ENCODE measurements at regions not wholly inside any gene's neighbourhood (a gene's known extent, or its start where the extent isn't known, plus 50 kb on each side); places are given as distances from the start of the nearest gene placed in this dataset.
"Not testable (repeated sequence)": the region's sequence is repeated elsewhere in the genome, so short reads cannot be mapped to it uniquely, and the experiment has no call there.

DNA sequence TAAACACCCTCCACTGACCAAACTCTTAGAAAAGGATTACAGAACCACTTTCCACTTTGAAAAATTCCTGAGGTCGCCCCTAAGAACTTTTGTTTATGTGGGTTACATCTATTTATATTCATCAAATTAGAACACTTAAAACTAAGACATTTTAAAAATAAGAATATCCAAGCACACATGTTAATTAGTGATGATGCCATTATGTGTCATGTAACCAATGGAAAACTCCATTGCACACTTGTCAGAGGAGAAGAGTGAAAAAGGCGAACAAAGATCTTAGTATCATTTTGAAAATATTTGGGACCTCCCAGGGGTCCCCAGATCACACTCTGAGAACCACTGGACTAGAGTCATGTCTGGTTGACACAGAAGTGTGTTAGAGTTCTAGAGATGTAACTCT lies 882.4 kb upstream of the AMELY start:
- Histone ChIP-seq H3K4me1 (ENCODE audit: control insufficient read depth, insufficient read depth, low read depth, low read length) (no peaks in the 10 kb centered on the region), H3K79me1 (replicated peaks; ENCODE audit: low read length, poor library complexity, severe bottlenecking) (no peaks in the 10 kb centered on the region), H3K4me2 (ENCODE audit: low read length, poor library complexity, severe bottlenecking) (no peak overlapping the region), H4K91ac (ENCODE audit: low read length) (no peak overlapping the region), H3K23ac (ENCODE audit: low read length in 2 of 2) (no peak overlapping the region), H2BK5ac (ENCODE audit: low read depth, low read length, poor library complexity, severe bottlenecking) (no peak overlapping the region), H2BK15ac (ENCODE audit: low read depth, poor library complexity, severe bottlenecking) (no peak overlapping the region), H2BK12ac (ENCODE audit: low read length in 2 of 2) (no peak overlapping the region), H3K4me3 (ENCODE audit: insufficient read depth in 1 of 2, low read depth in 1 of 2, low read length in 2 of 2) (no peak overlapping the region), H3K18ac (ENCODE audit: low read depth in 1 of 2, low read length in 2 of 2) (no peak overlapping the region), H3K14ac (ENCODE audit: low read length in 2 of 2) (no peak overlapping the region), H3K4ac (ENCODE audit: low read depth in 1 of 2, low read length in 2 of 2) (no peak overlapping the region), H4K8ac (ENCODE audit: low read length) (no peak overlapping the region), H2AK5ac (ENCODE audit: low read length, severe bottlenecking) (no peak overlapping the region), H3K27me3 (ENCODE audit: control insufficient read depth in 1 of 2, insufficient read depth in 1 of 2, low read length in 2 of 2) (no peaks in the 10 kb centered on the region), H3K9me3 (ENCODE audit: control insufficient read depth, low read length) (no peaks in the 10 kb centered on the region), H2BK120ac (ENCODE audit: low read depth, low read length) (no peak overlapping the region), H2AFZ (ENCODE audit: low read depth, low read length) (no peak overlapping the region), H3K27ac (ENCODE audit: low read length, poor library complexity, severe bottlenecking) (no peak overlapping the region), H3K36me3 (ENCODE audit: control insufficient read depth in 1 of 2, insufficient read depth in 2 of 2, low read depth in 1 of 2, low read length in 2 of 2) (no peaks in the 10 kb centered on the region), H3K9ac (ENCODE audit: low read length) (no peak overlapping the region)
- peak; percentile 24 for DNase-seq
- 0% methylated on average over 1 of the region's 2 CpGs for WGBS

DNA sequence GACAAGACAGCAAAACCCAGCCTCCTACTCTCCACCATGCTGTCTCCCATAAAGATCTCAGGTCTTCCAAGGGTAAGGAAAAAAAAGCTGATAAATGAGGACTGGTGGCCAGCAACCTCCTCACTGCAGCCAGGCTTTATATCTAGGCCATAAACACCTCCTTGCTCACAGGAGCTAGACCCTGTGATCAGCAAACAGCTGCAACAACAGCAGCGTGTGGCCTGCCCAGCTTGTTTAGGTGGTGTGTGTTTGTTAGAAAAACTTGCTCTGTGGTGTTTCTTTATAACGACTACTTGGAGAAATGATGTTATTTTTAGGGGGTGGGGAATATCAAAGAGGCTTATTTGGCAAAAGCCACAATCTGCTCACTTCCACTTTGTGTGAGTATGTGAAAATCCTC lies 880.9 kb upstream of the AMELY start:
- Histone ChIP-seq H3K36me3 (ENCODE audit: control insufficient read depth in 1 of 2, insufficient read depth in 2 of 2, low read depth in 1 of 2, low read length in 2 of 2) (no peaks in the 10 kb centered on the region), H3K23ac (ENCODE audit: low read length in 2 of 2) (no peak overlapping the region), H2BK12ac (ENCODE audit: low read length in 2 of 2) (no peak overlapping the region), H3K9ac (ENCODE audit: low read length) (no peak overlapping the region), H3K27ac (ENCODE audit: low read length, poor library complexity, severe bottlenecking) (no peak overlapping the region), H2BK5ac (ENCODE audit: low read depth, low read length, poor library complexity, severe bottlenecking) (no peak overlapping the region), H4K8ac (ENCODE audit: low read length) (no peak overlapping the region), H3K14ac (ENCODE audit: low read length in 2 of 2) (no peak overlapping the region), H2AK5ac (ENCODE audit: low read length, severe bottlenecking) (no peak overlapping the region), H3K18ac (ENCODE audit: low read depth in 1 of 2, low read length in 2 of 2) (no peak overlapping the region), H3K4me3 (ENCODE audit: insufficient read depth in 1 of 2, low read depth in 1 of 2, low read length in 2 of 2) (no peak overlapping the region), H2BK120ac (ENCODE audit: low read depth, low read length) (no peak overlapping the region), H3K4ac (ENCODE audit: low read depth in 1 of 2, low read length in 2 of 2) (no peak overlapping the region), H4K91ac (ENCODE audit: low read length) (no peak overlapping the region), H2AFZ (ENCODE audit: low read depth, low read length) (no peak overlapping the region), H3K27me3 (ENCODE audit: control insufficient read depth in 1 of 2, insufficient read depth in 1 of 2, low read length in 2 of 2) (no peaks in the 10 kb centered on the region), H3K9me3 (ENCODE audit: control insufficient read depth, low read length) (no peaks in the 10 kb centered on the region), H3K4me1 (ENCODE audit: control insufficient read depth, insufficient read depth, low read depth, low read length) (no peaks in the 10 kb centered on the region), H3K79me1 (replicated peaks; ENCODE audit: low read length, poor library complexity, severe bottlenecking) (no peaks in the 10 kb centered on the region), H2BK15ac (ENCODE audit: low read depth, poor library complexity, severe bottlenecking) (no peak overlapping the region), H3K4me2 (ENCODE audit: low read length, poor library complexity, severe bottlenecking) (no peak overlapping the region)
- DNase-seq: no peak
- 88% methylated on average over 1 of the region's 2 CpGs for WGBS

GRCh38 chrY:7781501-7781900 lies 869.9 kb upstream of the AMELY start:
- Histone ChIP-seq H3K4me3 (ENCODE audit: insufficient read depth in 1 of 2, low read depth in 1 of 2, low read length in 2 of 2) (no peak overlapping the region), H3K4me1 (ENCODE audit: control insufficient read depth, insufficient read depth, low read depth, low read length) (no peaks in the 10 kb centered on the region), H3K23ac (ENCODE audit: low read length in 2 of 2) (no peak overlapping the region), H3K27ac (ENCODE audit: low read length, poor library complexity, severe bottlenecking) (no peak overlapping the region), H3K14ac (ENCODE audit: low read length in 2 of 2) (no peak overlapping the region), H2BK120ac (ENCODE audit: low read depth, low read length) (no peak overlapping the region), H3K36me3 (ENCODE audit: control insufficient read depth in 1 of 2, insufficient read depth in 2 of 2, low read depth in 1 of 2, low read length in 2 of 2) (no peaks in the 10 kb centered on the region), H3K79me1 (replicated peaks; ENCODE audit: low read length, poor library complexity, severe bottlenecking) (no peaks in the 10 kb centered on the region), H2BK15ac (ENCODE audit: low read depth, poor library complexity, severe bottlenecking) (no peak overlapping the region), H2AK5ac (ENCODE audit: low read length, severe bottlenecking) (no peak overlapping the region), H2AFZ (ENCODE audit: low read depth, low read length) (no peak overlapping the region), H2BK5ac (ENCODE audit: low read depth, low read length, poor library complexity, severe bottlenecking) (no peak overlapping the region), H3K4ac (ENCODE audit: low read depth in 1 of 2, low read length in 2 of 2) (no peak overlapping the region), H3K9me3 (ENCODE audit: control insufficient read depth, low read length) (no peaks in the 10 kb centered on the region), H3K27me3 (ENCODE audit: control insufficient read depth in 1 of 2, insufficient read depth in 1 of 2, low read length in 2 of 2) (no peaks in the 10 kb centered on the region), H4K91ac (ENCODE audit: low read length) (no peak overlapping the region), H2BK12ac (ENCODE audit: low read length in 2 of 2) (no peak overlapping the region), H3K4me2 (ENCODE audit: low read length, poor library complexity, severe bottlenecking) (no peak overlapping the region), H3K9ac (ENCODE audit: low read length) (no peak overlapping the region), H4K8ac (ENCODE audit: low read length) (no peak overlapping the region), H3K18ac (ENCODE audit: low read depth in 1 of 2, low read length in 2 of 2) (no peak overlapping the region)
- DNase-seq: no peak
- WGBS: 93% methylated on average over 1 of the region's 2 CpGs

- not testable (repeated sequence) for H2AK5ac ChIP-seq (ENCODE audit: low read length, severe bottlenecking); H3K36me3 ChIP-seq (ENCODE audit: control insufficient read depth in 1 of 2, insufficient read depth in 2 of 2, low read depth in 1 of 2, low read length in 2 of 2); H3K9me3 ChIP-seq (ENCODE audit: control insufficient read depth, low read length); H2BK12ac ChIP-seq (ENCODE audit: low read length in 2 of 2); H2AFZ ChIP-seq (ENCODE audit: low read depth, low read length); H4K91ac ChIP-seq (ENCODE audit: low read length); H3K14ac ChIP-seq (ENCODE audit: low read length in 2 of 2); H2BK15ac ChIP-seq (ENCODE audit: low read depth, poor library complexity, severe bottlenecking); H3K9ac ChIP-seq (ENCODE audit: low read length); H3K23ac ChIP-seq (ENCODE audit: low read length in 2 of 2); H3K27me3 ChIP-seq (ENCODE audit: control insufficient read depth in 1 of 2, insufficient read depth in 1 of 2, low read length in 2 of 2); H3K4me1 ChIP-seq (ENCODE audit: control insufficient read depth, insufficient read depth, low read depth, low read length); H3K4me3 ChIP-seq (ENCODE audit: insufficient read depth in 1 of 2, low read depth in 1 of 2, low read length in 2 of 2); H3K4ac ChIP-seq (ENCODE audit: low read depth in 1 of 2, low read length in 2 of 2); H3K27ac ChIP-seq (ENCODE audit: low read length, poor library complexity, severe bottlenecking); H2BK120ac ChIP-seq (ENCODE audit: low read depth, low read length); H3K4me2 ChIP-seq (ENCODE audit: low read length, poor library complexity, severe bottlenecking); H2BK5ac ChIP-seq (ENCODE audit: low read depth, low read length, poor library complexity, severe bottlenecking); H3K79me1 ChIP-seq (replicated peaks; ENCODE audit: low read length, poor library complexity, severe bottlenecking); DNase-seq; H3K18ac ChIP-seq (ENCODE audit: low read depth in 1 of 2, low read length in 2 of 2); H4K8ac ChIP-seq (ENCODE audit: low read length)
- 33% methylated on average over 1 of the region's 2 CpGs for WGBS
Measured at GRCh38 chrY:7775436-7775835, 863.9 kb upstream of the AMELY start.
